VCaP (cell line): ENCODE measurements at regions not wholly inside any gene's neighbourhood (a gene's known extent, or its start where the extent isn't known, plus 50 kb on each side); places are given as distances from the start of the nearest gene placed in this dataset.

Experiments used
- H3K27ac ChIP-seq: fragments of 450-650 bp; 2 replicates; pipeline ENCODE4 v1.5.1; 2017
- CTCF ChIP-seq: fragments of 450-650 bp; conservative IDR thresholded peaks from 2 replicates; pipeline ENCODE4 v1.5.1; 2017; ENCODE audit warnings: mild to moderate bottlenecking, moderate library complexity

DNA sequence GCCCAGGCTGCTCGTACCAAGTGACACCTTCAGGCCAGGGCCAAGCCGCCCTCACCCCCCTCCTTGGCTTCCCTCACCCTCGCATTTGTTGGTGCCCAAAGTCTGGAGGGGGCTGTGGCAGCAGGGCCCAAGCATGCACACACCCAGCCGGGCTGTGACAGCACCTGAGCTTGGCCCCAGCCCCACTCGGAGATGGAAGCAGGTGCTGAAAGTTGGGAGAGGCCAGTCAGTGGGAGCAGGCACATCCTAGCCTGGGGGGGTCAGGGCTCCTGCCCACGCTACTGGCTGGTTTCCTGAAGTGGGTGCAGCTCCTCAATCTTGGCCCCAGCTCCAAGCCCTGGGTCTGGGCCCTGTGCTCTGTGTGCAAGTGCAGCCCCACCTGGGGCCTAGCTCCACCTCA, 228.0 kb downstream of the RDH14 start:
- no peak for TF ChIP-seq CTCF
- H3K27ac ChIP-seq: no peak overlapping the region

DNA sequence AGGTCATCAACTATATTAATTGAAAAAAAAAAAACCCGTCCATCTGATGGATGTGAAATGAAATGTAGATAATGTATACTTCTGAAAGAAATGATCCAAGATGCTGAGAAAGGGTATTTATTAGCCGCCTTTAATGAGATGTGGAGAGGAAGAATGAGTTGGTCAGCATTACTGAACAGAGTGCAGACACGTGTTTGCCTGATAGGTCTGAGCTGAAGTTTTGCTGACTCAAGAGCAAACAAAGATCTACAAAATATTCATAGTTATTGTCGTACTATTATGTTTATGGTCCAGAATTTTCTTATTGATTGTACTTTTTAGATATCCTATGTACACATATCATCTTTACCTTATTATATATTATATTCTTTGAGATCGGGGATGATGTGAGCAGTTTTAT, 235.3 kb downstream of the RDH14 start:
- no peak for TF ChIP-seq CTCF
- H3K27ac ChIP-seq: no peak overlapping the region

DNA sequence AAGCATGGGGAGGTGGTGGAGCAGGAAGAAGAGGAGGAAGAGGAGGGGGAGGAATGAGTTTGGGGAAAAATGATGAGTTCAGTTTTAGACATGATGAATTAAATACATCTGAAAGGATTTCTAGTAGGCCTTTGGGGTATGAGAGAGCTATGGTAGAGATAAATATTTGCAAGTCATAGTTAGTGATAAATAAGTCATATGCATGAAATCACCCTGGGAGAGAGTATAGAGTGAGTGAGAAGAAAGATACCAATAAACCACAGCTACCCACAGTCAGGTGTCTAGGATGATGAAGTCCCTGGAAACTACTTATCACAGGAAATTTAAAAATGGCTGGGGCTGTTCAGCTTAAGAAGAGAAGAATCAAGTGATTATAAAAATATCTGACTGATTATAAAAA, 240.5 kb downstream of the RDH14 start:
- no peak overlapping the region for H3K27ac ChIP-seq

DNA sequence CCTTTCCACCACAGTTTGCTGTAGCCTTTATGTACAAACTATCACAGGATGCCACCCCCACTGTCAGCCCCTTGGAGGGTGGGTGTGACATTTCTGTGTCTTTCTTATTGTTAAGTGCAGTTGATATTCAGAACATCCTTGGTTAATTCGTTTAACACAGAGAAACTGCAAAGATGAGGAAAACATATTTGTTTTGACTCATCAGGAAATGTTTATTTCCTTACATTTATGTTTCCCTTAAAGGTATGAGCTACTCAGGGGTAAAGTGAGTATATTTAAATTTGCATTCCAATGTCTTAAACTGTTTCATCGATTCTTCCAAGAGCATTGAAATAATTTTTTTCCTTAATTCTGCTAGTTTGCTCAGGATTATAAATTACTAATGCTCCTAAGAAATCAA, 243.4 kb downstream of the RDH14 start:
- H3K27ac ChIP-seq: no peak overlapping the region
- TF ChIP-seq CTCF: no peak

More for the DNA sequence above, 240.5 kb downstream of the RDH14 start:
- TF ChIP-seq CTCF: no peak

DNA sequence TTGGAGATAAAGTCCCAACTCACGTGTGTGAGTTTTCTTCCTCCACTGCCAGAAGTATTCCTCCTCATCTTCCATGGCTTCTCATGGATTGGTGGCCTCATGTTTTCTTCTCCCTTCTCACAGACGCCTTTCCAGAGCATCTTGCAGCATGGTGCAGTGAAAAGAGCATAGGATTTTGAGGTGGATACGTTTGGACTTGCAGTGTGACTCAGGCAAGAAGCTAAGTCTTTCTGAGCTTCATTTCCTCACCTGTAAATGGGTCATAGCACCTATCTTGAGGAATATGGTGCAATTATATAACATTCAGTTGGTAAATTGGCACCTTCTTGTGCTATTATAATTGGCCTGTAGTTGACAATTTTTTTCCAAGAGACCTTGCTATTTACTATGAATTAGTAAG, 247.6 kb downstream of the RDH14 start:
- no peak for TF ChIP-seq CTCF
- H3K27ac ChIP-seq: peak overlapping the region; percentile 76

GRCh38 chr2:18311420-18312195, 248.8 kb downstream of the RDH14 start:
- TF ChIP-seq CTCF: no peak
- peak overlapping the region; percentile 76 for H3K27ac ChIP-seq

DNA sequence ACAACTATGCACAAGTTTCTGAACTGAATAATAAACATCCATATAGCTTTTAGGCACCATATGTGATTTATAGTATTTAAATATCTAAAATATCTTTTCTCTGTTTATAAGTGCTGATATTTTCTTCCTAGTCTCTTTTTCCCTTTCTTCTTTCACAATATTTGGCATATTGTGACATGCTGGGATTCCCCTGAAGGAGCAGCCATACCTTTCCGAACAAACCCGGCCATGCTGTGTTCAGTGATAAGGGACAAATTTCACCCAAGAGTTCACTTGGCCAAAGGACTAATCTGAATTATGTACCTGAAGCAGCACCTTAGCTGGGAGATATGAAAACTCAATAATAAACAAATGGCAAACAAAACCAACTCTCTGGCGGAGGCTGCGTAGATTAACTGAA, 250.8 kb downstream of the RDH14 start:
- H3K27ac ChIP-seq: no peak overlapping the region
- no peak for TF ChIP-seq CTCF
